GM21576 (cell line): ENCODE measurements at regions not wholly inside any gene's neighbourhood (a gene's known extent, or its start where the extent isn't known, plus 50 kb on each side); places are given as distances from the start of the nearest gene placed in this dataset.

Experiments used
- ATAC-seq: cut with Tn5 transposase; IDR thresholded peaks from one replicate; pipeline ENCODE4 v1.9.1; 2021; ENCODE audit warnings: mild to moderate bottlenecking, moderate library complexity; ENCODE audit not compliant: unreplicated experiment

- ATAC-seq = no peak
Observed at GRCh38 chr2:42963452-42964068, 171.2 kb upstream of the HAAO start.

- no peak for ATAC-seq
Observed at GRCh38 chr2:42962508-42962953, 170.1 kb upstream of the HAAO start.

GRCh38 chr2:42961961-42962360 lies 169.6 kb upstream of the HAAO start:
- ATAC-seq = no peak

GRCh38 chr2:42961385-42961811 lies 169.0 kb upstream of the HAAO start:
- ATAC-seq = no peak

- ATAC-seq = no peak
Observed at GRCh38 chr2:42960842-42961180, 168.4 kb upstream of the HAAO start.

- ATAC-seq = no peak
Observed at GRCh38 chr2:42960002-42960841, 167.8 kb upstream of the HAAO start.

- ATAC-seq = no peak
Observed at GRCh38 chr2:42959234-42960001, 167.0 kb upstream of the HAAO start.

- no peak for ATAC-seq
Observed at GRCh38 chr2:42958741-42959233, 166.4 kb upstream of the HAAO start.

GRCh38 chr2:42957861-42958301 lies 165.5 kb upstream of the HAAO start:
- ATAC-seq = no peak

- no peak for ATAC-seq
Observed at GRCh38 chr2:42957109-42957860, 164.9 kb upstream of the HAAO start.

- no peak for ATAC-seq
Observed at GRCh38 chr2:42954227-42954962, 162.0 kb upstream of the HAAO start.

- no peak for ATAC-seq
Observed at GRCh38 chr2:42953216-42953615, 160.8 kb upstream of the HAAO start.

- ATAC-seq = no peak
Observed at GRCh38 chr2:42951263-42951938, 159.0 kb upstream of the HAAO start.

- ATAC-seq = no peak
Observed at GRCh38 chr2:42949125-42949524, 156.7 kb upstream of the HAAO start.

- no peak for ATAC-seq
Observed at GRCh38 chr2:42947809-42948600, 155.6 kb upstream of the HAAO start.

GRCh38 chr2:42944779-42945415 lies 152.5 kb upstream of the HAAO start:
- ATAC-seq = no peak

- no peak for ATAC-seq
Observed at GRCh38 chr2:42942990-42943493, 150.7 kb upstream of the HAAO start.
